ENCODE measurements at regions not wholly inside any gene's neighbourhood (a gene's known extent, or its start where the extent isn't known, plus 50 kb on each side); places are given as distances from the start of the nearest gene placed in this dataset.

DNA sequence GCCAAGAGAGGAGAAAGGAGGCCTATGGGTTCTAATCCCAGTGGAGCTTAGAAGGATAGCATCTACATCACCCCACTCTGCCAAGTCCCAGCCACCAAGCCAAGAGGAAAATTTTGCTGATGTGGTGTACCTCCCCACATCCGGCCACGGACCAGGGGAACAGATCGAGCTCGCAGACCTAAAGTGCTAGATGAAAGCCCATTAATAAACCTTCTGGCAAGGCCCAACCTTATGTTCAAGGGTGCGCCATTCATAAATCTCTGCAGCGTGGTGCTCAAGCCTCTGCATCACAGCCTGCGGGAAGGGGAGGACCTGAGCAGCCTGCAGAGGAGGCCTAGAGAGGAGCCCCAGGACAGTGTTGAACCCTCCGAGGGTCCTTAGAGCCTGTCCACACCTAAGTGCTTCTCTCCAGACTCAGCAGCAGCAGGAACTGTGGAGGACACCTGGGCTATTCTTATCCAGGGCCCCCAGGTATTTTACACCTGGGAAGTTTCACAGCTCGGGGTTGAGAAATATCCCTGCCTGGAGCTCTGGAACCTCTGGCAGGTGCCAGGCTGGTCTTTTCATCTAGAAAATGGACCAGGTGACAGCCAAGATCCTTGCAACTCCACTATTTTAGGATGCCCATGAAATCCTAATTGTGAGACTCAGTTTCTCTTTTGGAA is 68.0 kb downstream of the MRPL46 start:
- H3K27me3 ChIP-seq: no peaks in the 10 kb centered on the region
- TF ChIP-seq, protein P1, sequence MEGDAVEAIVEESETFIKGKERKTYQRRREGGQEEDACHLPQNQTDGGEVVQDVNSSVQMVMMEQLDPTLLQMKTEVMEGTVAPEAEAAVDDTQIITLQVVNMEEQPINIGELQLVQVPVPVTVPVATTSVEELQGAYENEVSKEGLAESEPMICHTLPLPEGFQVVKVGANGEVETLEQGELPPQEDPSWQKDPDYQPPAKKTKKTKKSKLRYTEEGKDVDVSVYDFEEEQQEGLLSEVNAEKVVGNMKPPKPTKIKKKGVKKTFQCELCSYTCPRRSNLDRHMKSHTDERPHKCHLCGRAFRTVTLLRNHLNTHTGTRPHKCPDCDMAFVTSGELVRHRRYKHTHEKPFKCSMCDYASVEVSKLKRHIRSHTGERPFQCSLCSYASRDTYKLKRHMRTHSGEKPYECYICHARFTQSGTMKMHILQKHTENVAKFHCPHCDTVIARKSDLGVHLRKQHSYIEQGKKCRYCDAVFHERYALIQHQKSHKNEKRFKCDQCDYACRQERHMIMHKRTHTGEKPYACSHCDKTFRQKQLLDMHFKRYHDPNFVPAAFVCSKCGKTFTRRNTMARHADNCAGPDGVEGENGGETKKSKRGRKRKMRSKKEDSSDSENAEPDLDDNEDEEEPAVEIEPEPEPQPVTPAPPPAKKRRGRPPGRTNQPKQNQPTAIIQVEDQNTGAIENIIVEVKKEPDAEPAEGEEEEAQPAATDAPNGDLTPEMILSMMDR (IDR thresholded peaks at IDR 0.05): no peak
- no peaks in the 10 kb centered on the region for H3K4me1 ChIP-seq
- H3K27ac ChIP-seq: no peak overlapping the region
- H3K4me3 ChIP-seq: no peak overlapping the region
- no peak for DNase-seq (ENCODE audit: low spot score in 2 of 2)
- no peaks in the 10 kb centered on the region for H3K9me3 ChIP-seq
- H3K36me3 ChIP-seq: no peaks in the 10 kb centered on the region
- intact Hi-C loops (cut with DNase I): no loop called here

DNA sequence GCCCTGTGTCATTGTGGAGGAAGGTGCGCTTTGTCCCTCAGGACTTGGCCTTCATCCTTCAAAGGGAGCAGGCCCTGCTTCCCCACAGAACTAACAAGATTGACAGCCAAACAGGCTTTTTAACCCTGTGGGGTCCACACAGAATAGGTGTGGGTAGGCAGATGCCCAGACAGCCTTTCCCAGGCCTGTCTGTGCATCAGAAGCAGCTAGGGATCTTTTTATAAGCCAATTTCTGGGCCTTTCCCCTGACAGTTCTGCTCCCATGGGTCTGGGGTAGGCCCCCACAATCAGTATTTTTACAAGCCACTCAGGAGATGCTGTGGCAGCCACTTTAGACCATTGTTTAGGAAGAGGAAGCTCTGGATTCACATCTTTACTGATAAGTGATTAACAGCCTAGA is 69.2 kb downstream of the MRPL46 start:
- H3K27me3 ChIP-seq: no peaks in the 10 kb centered on the region
- H3K4me3 ChIP-seq: no peak overlapping the region
- no peaks in the 10 kb centered on the region for H3K4me1 ChIP-seq
- no peaks in the 10 kb centered on the region for H3K9me3 ChIP-seq
- DNase-seq (ENCODE audit: low spot score in 2 of 2): no peak
- H3K36me3 ChIP-seq: no peaks in the 10 kb centered on the region
- intact Hi-C loops (cut with DNase I): no loop called here
- H3K27ac ChIP-seq: no peak overlapping the region
- TF ChIP-seq, protein P1 (IDR thresholded peaks at IDR 0.05): no peak

- Histone ChIP-seq H3K9me3 (no peaks in the 10 kb centered on the region), H3K36me3 (no peaks in the 10 kb centered on the region), H3K27ac (no peak overlapping the region), H3K4me1 (no peaks in the 10 kb centered on the region), H3K27me3 (no peaks in the 10 kb centered on the region), H3K4me3 (no peak overlapping the region)
- intact Hi-C loops (cut with DNase I): no loop called here
- no peak for DNase-seq (ENCODE audit: low spot score in 2 of 2)
- TF ChIP-seq, protein P1 (IDR thresholded peaks at IDR 0.05): no peak
Observed at GRCh38 chr15:88397506-88397905, 69.7 kb downstream of the MRPL46 start.

DNA sequence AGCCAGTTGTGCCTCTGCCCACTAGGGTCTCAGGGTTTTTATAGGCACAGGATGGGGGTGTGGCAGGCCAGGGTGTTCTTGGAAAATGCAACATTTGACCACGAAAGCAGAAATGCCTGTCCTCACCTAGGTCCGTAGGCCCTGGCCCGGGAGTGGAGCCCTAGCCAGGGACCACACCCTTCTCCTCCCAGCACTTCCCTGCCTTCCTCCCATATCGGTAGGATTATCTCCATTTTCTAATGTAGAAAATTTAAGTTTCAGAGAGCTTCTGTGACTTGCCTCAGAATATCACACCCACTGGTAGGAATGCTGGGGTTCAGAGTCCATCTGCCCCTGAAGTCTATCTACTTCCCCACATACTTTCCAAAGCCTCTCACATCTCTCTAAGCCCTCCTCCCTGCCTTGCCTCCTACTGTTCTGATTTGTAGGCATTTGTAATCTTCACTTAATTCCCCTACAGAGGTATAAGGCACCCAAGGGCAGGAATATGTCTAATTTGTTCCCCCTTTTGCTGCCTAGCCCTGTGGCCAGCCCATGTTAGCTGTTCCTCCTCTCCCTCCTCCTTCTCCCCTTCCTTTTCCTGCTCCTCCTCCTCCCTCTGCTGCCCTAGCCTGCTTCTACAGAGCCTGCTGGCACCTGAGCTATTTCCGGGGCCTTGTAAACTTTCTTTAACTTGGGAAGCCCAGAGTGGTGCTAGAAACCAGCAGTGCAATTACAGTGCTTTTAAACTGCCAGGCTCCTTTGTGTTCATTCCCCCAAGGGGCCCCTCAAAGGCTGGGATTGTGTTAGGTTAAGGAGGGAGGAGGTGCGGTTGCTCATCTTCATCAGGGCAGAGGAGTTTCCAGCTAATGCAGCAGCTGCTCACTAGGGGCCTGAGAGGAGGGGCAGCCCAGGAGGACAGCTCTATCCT is 71.1 kb downstream of the MRPL46 start:
- no peaks in the 10 kb centered on the region for H3K9me3 ChIP-seq
- no peaks in the 10 kb centered on the region for H3K36me3 ChIP-seq
- H3K4me3 ChIP-seq: no peak overlapping the region
- DNase-seq (ENCODE audit: low spot score in 2 of 2): no peak
- H3K4me1 ChIP-seq: no peaks in the 10 kb centered on the region
- H3K27ac ChIP-seq: no peak overlapping the region
- TF ChIP-seq, protein P1 (IDR thresholded peaks at IDR 0.05): no peak
- H3K27me3 ChIP-seq: no peaks in the 10 kb centered on the region
- intact Hi-C loops (cut with DNase I): no loop called here

DNA sequence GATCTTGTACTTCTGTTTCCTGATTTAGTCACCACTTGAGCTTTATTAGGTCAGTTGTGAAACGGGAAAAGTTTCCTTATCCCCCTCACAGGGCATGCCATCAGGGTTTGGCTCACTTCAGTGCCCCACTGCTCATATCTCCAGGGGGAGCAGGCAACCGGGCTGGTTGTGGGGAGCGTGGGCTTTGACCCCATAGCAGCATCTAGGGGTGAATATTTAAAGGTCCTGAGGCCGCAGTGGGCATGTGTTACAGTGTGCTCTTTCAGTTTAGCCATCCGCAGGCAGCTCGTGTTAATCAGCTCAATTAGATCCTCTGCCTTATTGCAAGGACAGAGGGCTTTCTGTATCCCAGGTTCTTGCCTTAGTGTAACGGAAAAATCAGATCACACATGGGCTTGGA is 71.9 kb downstream of the MRPL46 start:
- H3K36me3 ChIP-seq: no peaks in the 10 kb centered on the region
- no peaks in the 10 kb centered on the region for H3K27me3 ChIP-seq
- no peak overlapping the region for H3K27ac ChIP-seq
- H3K4me1 ChIP-seq: no peaks in the 10 kb centered on the region
- TF ChIP-seq, protein P1 (IDR thresholded peaks at IDR 0.05): no peak
- no peaks in the 10 kb centered on the region for H3K9me3 ChIP-seq
- intact Hi-C loops (cut with DNase I): no loop called here
- no peak overlapping the region for H3K4me3 ChIP-seq
- DNase-seq (ENCODE audit: low spot score in 2 of 2): no peak
